ENCODE measurements at regions not wholly inside any gene's neighbourhood (a gene's known extent, or its start where the extent isn't known, plus 50 kb on each side); places are given as distances from the start of the nearest gene placed in this dataset.
A peak's percentile ranks its signal among the peaks of the same experiment; 100 is the strongest.

DNA sequence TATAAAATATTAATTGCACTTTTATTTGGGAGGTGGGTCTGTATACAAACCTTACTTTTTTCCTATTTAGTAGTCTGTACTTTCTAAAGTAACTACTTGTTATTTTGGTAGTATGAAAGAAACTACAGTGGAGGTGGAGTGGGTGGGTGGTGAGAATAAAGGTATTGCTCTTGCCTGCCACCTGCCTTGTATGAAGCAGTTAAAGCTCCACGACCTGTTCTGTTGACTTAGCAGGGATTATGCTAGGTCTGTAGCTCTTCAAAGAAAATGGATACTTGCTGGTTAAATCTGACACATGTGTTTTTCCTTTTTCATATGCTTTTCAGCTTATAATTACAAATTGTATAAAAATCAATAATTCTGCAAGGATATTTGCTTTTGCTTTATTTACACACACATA, 111.9 kb downstream of the EHF start:
- no peak for DNase-seq (ENCODE audit: low read depth)
- no peak overlapping the region for H3K4me3 ChIP-seq (ENCODE audit: low read depth, low read length)
- TF ChIP-seq, protein P1, sequence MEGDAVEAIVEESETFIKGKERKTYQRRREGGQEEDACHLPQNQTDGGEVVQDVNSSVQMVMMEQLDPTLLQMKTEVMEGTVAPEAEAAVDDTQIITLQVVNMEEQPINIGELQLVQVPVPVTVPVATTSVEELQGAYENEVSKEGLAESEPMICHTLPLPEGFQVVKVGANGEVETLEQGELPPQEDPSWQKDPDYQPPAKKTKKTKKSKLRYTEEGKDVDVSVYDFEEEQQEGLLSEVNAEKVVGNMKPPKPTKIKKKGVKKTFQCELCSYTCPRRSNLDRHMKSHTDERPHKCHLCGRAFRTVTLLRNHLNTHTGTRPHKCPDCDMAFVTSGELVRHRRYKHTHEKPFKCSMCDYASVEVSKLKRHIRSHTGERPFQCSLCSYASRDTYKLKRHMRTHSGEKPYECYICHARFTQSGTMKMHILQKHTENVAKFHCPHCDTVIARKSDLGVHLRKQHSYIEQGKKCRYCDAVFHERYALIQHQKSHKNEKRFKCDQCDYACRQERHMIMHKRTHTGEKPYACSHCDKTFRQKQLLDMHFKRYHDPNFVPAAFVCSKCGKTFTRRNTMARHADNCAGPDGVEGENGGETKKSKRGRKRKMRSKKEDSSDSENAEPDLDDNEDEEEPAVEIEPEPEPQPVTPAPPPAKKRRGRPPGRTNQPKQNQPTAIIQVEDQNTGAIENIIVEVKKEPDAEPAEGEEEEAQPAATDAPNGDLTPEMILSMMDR (IDR thresholded peaks at IDR 0.05; ENCODE audit: insufficient read depth, low read depth, low read length): no peak

DNA sequence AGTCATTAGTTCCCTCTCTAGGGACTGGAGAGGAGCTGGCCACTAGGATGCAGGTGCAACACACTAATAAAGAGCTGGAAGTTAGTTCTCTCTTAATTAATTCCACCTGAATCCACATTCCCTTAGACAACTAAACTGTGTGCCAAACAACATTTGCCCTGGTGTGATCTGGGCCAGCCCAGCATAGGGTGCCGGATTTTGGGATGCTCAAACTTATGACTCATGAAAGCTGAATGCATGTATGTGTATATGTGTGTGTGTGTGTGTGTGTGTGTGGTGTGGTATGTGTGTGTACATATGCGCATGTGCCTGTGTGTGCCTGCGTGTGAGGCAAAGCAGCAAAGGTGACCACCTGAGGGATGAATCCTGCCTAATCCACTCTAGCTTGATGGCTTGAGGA, 110.7 kb downstream of the EHF start:
- H3K4me3 ChIP-seq (ENCODE audit: low read depth, low read length): no peak overlapping the region
- no peak for DNase-seq (ENCODE audit: low read depth)
- TF ChIP-seq, protein P1 (IDR thresholded peaks at IDR 0.05; ENCODE audit: insufficient read depth, low read depth, low read length): no peak

DNA sequence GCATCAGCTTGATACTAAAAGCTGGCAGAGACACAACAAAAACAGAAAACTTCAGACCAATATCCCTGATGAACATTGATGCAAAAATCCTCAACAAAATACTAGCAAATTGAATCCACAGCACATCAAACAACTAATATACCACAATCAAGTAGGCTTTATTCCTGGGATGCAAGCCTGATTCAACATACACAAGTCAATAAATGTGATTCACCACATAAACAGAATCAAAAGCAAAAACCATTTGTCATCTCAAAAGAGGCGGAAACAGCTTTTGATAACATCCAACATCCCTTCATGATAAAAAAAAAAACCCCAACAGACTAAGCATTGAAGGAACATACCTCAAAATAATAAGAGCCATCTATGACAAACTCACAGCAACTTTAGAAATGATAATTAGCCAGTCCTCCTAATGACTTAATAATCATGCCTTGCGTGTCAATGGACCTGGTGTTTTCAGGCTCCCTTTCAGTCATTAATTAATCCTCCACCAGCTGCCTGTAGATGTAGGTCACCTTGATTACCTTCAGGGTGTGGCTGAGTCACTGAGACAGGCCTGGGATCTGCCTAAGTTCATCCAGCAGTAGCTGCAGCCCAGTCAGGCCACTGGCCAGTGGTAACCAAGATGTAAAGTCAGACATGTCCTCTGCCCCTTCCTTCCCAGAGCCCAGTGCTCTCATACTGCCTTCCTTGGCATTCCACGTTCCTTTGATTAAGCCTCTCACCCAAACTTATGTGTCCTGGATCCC, 109.8 kb downstream of the EHF start:
- TF ChIP-seq, protein P1 (IDR thresholded peaks at IDR 0.05; ENCODE audit: insufficient read depth, low read depth, low read length): no peak
- no peak overlapping the region for H3K4me3 ChIP-seq (ENCODE audit: low read depth, low read length)
- no peak for DNase-seq (ENCODE audit: low read depth)

DNA sequence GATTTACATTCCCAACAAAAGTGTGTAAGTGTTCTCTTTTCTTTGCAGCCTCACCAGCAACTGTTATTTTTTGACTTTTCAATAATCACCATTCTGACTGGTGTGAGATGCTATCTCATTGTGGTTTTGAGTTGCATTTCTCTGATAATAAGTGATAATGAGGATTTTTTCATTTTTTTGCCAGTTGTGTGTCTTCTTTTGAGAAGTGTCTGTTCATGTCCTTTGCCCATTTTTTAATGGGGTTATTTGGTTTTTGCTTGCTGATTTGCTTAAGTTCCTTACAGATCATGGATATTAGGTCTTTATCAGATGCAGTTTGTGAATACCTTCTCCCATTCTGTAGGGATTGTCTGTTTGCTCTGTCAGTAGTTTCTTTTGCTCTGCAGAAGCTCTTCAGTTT, 107.7 kb downstream of the EHF start:
- no peak overlapping the region for H3K4me3 ChIP-seq (ENCODE audit: low read depth, low read length)
- TF ChIP-seq, protein P1 (IDR thresholded peaks at IDR 0.05; ENCODE audit: insufficient read depth, low read depth, low read length): no peak
- no peak for DNase-seq (ENCODE audit: low read depth)

DNA sequence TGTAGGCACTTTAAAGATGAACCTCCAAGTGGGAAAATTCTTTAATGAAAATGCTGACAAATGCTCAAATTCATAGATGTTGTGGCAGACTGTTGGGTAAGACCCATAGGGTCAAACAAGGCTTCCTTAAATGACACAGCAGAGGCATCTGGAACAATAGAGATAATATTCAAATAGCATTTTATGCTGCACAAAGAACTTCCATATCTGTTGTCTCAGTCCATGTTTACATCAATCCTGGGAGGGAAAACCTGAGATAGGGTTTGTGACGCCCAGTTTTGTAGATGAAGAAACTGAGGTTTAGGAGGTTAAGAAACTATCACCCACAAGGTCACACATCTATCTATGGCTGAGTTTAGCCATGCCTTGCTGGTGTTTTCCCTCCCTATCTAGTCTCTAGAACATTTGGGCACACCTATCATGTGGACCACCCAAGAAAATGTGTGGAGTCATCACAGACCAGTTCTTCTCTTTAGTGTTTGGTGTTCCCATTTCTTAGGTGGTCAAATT, 106.4 kb downstream of the EHF start:
- TF ChIP-seq, protein P1 (IDR thresholded peaks at IDR 0.05; ENCODE audit: insufficient read depth, low read depth, low read length): no peak
- no peak overlapping the region for H3K4me3 ChIP-seq (ENCODE audit: low read depth, low read length)
- DNase-seq (ENCODE audit: low read depth): no peak

DNA sequence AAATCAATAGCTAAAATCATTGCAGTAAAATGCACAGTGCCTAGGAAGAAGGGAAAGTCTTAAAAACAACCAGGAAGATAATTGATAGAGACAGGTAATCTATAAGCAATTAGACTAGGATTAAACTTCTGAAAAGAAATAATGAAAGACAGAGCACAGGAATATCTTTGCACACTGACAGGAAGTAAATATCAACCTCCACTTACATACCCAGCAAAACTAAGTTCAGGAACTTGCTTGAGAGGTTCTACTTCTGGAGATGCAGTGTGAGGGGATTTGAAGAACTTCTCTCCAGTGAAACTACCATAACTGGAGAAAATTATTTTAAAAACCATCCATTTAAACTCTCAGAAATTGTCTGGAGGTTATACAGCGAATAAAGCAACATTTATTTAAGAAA, 104.1 kb downstream of the EHF start:
- TF ChIP-seq, protein P1 (IDR thresholded peaks at IDR 0.05; ENCODE audit: insufficient read depth, low read depth, low read length): no peak
- H3K4me3 ChIP-seq (ENCODE audit: low read depth, low read length): no peak overlapping the region
- DNase-seq (ENCODE audit: low read depth): no peak

DNA sequence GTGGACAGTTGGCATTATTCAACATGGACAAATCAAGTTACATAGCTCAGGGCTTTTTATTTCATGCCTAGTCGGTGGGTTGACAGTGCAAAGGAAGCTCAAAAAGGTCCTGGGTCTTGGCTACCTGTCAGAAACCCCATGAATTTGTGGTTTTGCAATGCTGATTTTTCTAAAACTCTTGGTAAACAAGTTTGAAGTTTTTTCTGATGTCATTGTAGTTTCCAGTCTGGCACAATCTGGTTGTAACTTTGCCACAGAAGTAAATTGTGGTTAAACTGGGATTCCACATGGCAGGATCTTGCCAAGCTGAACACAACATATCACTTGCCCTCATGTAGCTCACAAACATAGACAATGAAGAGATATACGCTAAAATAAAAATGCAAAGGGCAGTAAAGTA, 100.8 kb downstream of the EHF start:
- no peak overlapping the region for H3K4me3 ChIP-seq (ENCODE audit: low read depth, low read length)
- TF ChIP-seq, protein P1 (IDR thresholded peaks at IDR 0.05; ENCODE audit: insufficient read depth, low read depth, low read length): no peak
- DNase-seq (ENCODE audit: low read depth): peak; percentile 78
